Panc1 (cell line): ENCODE measurements at regions not wholly inside any gene's neighbourhood (a gene's known extent, or its start where the extent isn't known, plus 50 kb on each side); places are given as distances from the start of the nearest gene placed in this dataset.

Experiments
- ATAC-seq: fragments of 200-7000 bp; cut with Tn5 transposase; 2 replicates; pipeline ENCODE4 v1.9.1; 2020; ENCODE audit warnings: mild to moderate bottlenecking, moderate library complexity
- BruUV-seq: library from RNA; stranded (reverse); fragments of 400-500 nt; replicated peaks from 2 replicates; lab custom pipeline; 2021; lab: Mats Ljungman, UMichigan
- CTCF ChIA-PET: fragments of 300-600 bp; sonication (Branson Sonifier 250); formaldehyde crosslinking; loops from one replicate; lab custom pipeline; 2022; ENCODE audit warnings: antibody characterized with exemption; lab: Charles Lee
- POLR2A ChIA-PET: fragments of 300-600 bp; sonication (Branson Sonifier 250); formaldehyde crosslinking; loops from one replicate; lab custom pipeline; 2022; ENCODE audit warnings: antibody characterized with exemption; lab: Charles Lee
- DNase-seq: peaks from one replicate; pipeline ENCODE4 v3.0.0-alpha.2; 2010; ENCODE audit warnings: low read depth, low spot score
- H3K27ac ChIP-seq: 2 replicates; pipeline ENCODE4 v1.5.1; 2011; ENCODE audit warnings: mild to moderate bottlenecking, low read length, inconsistent platforms
- H3K27me3 ChIP-seq: fragments of 200-500 bp; sonication (Bioruptor generic); 2 replicates; pipeline ENCODE4 v1.6.0; 2014; ENCODE audit warnings: low read length, inconsistent platforms; ENCODE audit not compliant: control insufficient read depth, insufficient read depth
- H3K36me3 ChIP-seq: fragments of 200-500 bp; sonication (Bioruptor generic); 2 replicates; pipeline ENCODE4 v1.5.1; 2014; ENCODE audit warnings: inconsistent platforms, mild to moderate bottlenecking, low read length, moderate library complexity; ENCODE audit not compliant: control insufficient read depth, insufficient read depth
- H3K4me1 ChIP-seq: 2 replicates; pipeline ENCODE4 v1.5.1; 2011; ENCODE audit warnings: inconsistent platforms, mild to moderate bottlenecking, low read length, moderate library complexity; ENCODE audit not compliant: control insufficient read depth, insufficient read depth
- H3K4me3 ChIP-seq, 2 experiments: 2 replicates each; pipeline ENCODE4 v1.5.1; 2011 to 2012; ENCODE audit warnings: low read depth in 2 of 2, low read length in 2 of 2, mild to moderate bottlenecking in 2 of 2, inconsistent platforms in 1 of 2, moderate library complexity in 1 of 2
- H3K9me3 ChIP-seq: fragments of 200-500 bp; sonication (Bioruptor generic); 2 replicates; pipeline ENCODE4 v1.5.1; 2014; ENCODE audit warnings: low read depth, mild to moderate bottlenecking, inconsistent platforms, low read length, moderate library complexity; ENCODE audit not compliant: control insufficient read depth, insufficient read depth
- POLR2AphosphoS5 ChIP-seq: IDR thresholded peaks from 2 replicates; pipeline ENCODE4 v1.6.1; 2012; ENCODE audit warnings: mild to moderate bottlenecking, low read depth, low read length, moderate library complexity
- SIN3A ChIP-seq: IDR thresholded peaks from 2 replicates; pipeline ENCODE4 v1.6.1; 2012; ENCODE audit warnings: low read depth, mild to moderate bottlenecking, low read length, moderate library complexity, borderline replicate concordance; ENCODE audit not compliant: insufficient read depth
- TCF7L2 ChIP-seq: IDR thresholded peaks from 2 replicates; pipeline ENCODE4 v1.6.1; 2011; ENCODE audit warnings: mild to moderate bottlenecking, low read depth, low read length, inconsistent platforms
- in situ Hi-C: cut with HindIII; loops from 2 replicates; pipeline ENCODE4 v1.10.0; 2016; ENCODE audit warnings: low sequenced_read_pairs, low pct_unique_long_range_greater_than_20kb
- intact Hi-C: fragments of 100-400 bp; cut with micrococcal nuclease; formaldehyde crosslinking; loops from one replicate; pipeline ENCODE4 v1.10.0; 2022; ENCODE audit not compliant: unreplicated experiment
- TF ChIP-seq, protein P1 (sequence below): fragments of 450-650 bp; IDR thresholded peaks from 2 replicates; pipeline ENCODE4 v1.5.1; 2017; ENCODE audit warnings: mild to moderate bottlenecking
- TF ChIP-seq, protein P2 (sequence below), 2 experiments: IDR thresholded peaks; 2 replicates each; pipeline ENCODE4 v1.6.1; 2011 to 2012; ENCODE audit warnings: low read depth in 2 of 2, control low read depth in 1 of 2, low read length in 1 of 2, mild to moderate bottlenecking in 1 of 2, moderate library complexity in 1 of 2; ENCODE audit not compliant: insufficient read depth in 1 of 2

- H3K27ac ChIP-seq, result no peak overlapping the region
- ChIA-PET CTCF (no interaction called here), POLR2A (no interaction called here)
- no peak for ATAC-seq
- TF ChIP-seq POLR2AphosphoS5 (no peak), TCF7L2 (no peak), SIN3A (no peak)
- TF ChIP-seq, protein P1, sequence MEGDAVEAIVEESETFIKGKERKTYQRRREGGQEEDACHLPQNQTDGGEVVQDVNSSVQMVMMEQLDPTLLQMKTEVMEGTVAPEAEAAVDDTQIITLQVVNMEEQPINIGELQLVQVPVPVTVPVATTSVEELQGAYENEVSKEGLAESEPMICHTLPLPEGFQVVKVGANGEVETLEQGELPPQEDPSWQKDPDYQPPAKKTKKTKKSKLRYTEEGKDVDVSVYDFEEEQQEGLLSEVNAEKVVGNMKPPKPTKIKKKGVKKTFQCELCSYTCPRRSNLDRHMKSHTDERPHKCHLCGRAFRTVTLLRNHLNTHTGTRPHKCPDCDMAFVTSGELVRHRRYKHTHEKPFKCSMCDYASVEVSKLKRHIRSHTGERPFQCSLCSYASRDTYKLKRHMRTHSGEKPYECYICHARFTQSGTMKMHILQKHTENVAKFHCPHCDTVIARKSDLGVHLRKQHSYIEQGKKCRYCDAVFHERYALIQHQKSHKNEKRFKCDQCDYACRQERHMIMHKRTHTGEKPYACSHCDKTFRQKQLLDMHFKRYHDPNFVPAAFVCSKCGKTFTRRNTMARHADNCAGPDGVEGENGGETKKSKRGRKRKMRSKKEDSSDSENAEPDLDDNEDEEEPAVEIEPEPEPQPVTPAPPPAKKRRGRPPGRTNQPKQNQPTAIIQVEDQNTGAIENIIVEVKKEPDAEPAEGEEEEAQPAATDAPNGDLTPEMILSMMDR, result no peak
- TF ChIP-seq, protein P2, sequence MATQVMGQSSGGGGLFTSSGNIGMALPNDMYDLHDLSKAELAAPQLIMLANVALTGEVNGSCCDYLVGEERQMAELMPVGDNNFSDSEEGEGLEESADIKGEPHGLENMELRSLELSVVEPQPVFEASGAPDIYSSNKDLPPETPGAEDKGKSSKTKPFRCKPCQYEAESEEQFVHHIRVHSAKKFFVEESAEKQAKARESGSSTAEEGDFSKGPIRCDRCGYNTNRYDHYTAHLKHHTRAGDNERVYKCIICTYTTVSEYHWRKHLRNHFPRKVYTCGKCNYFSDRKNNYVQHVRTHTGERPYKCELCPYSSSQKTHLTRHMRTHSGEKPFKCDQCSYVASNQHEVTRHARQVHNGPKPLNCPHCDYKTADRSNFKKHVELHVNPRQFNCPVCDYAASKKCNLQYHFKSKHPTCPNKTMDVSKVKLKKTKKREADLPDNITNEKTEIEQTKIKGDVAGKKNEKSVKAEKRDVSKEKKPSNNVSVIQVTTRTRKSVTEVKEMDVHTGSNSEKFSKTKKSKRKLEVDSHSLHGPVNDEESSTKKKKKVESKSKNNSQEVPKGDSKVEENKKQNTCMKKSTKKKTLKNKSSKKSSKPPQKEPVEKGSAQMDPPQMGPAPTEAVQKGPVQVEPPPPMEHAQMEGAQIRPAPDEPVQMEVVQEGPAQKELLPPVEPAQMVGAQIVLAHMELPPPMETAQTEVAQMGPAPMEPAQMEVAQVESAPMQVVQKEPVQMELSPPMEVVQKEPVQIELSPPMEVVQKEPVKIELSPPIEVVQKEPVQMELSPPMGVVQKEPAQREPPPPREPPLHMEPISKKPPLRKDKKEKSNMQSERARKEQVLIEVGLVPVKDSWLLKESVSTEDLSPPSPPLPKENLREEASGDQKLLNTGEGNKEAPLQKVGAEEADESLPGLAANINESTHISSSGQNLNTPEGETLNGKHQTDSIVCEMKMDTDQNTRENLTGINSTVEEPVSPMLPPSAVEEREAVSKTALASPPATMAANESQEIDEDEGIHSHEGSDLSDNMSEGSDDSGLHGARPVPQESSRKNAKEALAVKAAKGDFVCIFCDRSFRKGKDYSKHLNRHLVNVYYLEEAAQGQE (IDR thresholded peaks at IDR 0.05; ENCODE audit: insufficient read depth in 1 of 2, low read depth in 2 of 2, low read length in 1 of 2), result no peak
- H3K4me3 ChIP-seq, result no peak overlapping the region
- no peak for DNase-seq
- peaks cover 6% of the 10 kb centered on the region for H3K27me3 ChIP-seq
- H3K9me3 ChIP-seq, result no peaks in the 10 kb centered on the region
- intact Hi-C loops (no loop called here), in situ Hi-C loops (no loop called here)
- no TSS peak for BruUV-seq
- H3K4me1 ChIP-seq, result no peaks in the 10 kb centered on the region
- no peaks in the 10 kb centered on the region for H3K36me3 ChIP-seq
Observed at GRCh38 chr1:30304080-30304479, 419.3 kb downstream of the MATN1 start.

DNA sequence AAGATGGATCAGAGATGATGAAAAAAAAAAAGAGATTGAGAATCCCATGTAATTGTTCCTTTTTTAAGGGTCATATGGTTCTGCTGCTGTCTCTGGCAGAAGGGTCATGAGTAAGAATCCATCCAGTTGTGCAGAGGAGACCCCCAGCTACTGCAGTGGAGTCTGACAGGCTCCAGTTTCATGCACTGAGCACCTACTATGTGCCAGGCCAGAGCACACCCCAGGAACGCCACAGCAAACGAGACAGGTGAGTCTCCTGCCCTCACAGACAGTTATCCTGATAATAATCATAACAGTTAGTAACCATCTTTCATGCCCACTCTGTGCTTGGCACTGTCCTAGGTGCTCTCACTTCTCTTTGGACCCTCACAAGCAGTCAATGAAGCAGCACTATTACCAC, 420.0 kb downstream of the MATN1 start:
- H3K4me1 ChIP-seq, result no peaks in the 10 kb centered on the region
- H3K27me3 ChIP-seq, result peaks cover 7% of the 10 kb centered on the region
- no peak overlapping the region for H3K27ac ChIP-seq
- ATAC-seq, result no peak
- no peaks in the 10 kb centered on the region for H3K36me3 ChIP-seq
- intact Hi-C loops (no loop called here), in situ Hi-C loops (no loop called here)
- H3K9me3 ChIP-seq, result no peaks in the 10 kb centered on the region
- TF ChIP-seq, protein P2 (IDR thresholded peaks at IDR 0.05; ENCODE audit: insufficient read depth in 1 of 2, low read depth in 2 of 2, low read length in 1 of 2), result no peak
- TF ChIP-seq, protein P1, result no peak
- CTCF ChIA-PET, result no interaction called here
- POLR2A ChIA-PET, result no interaction called here
- no TSS peak for BruUV-seq
- no peak for DNase-seq
- H3K4me3 ChIP-seq, result no peak overlapping the region
